GM10266 (cell line): ENCODE measurements at regions not wholly inside any gene's neighbourhood (a gene's known extent, or its start where the extent isn't known, plus 50 kb on each side); places are given as distances from the start of the nearest gene placed in this dataset.

Experiments used
- DNase-seq: peaks from one replicate; pipeline ENCODE4 v3.0.0; 2012; ENCODE audit errors: extremely low spot score
- CTCF ChIP-seq: IDR thresholded peaks from 2 replicates; pipeline ENCODE4 v1.5.1; 2012; ENCODE audit warnings: mild to moderate bottlenecking, low read depth; ENCODE audit not compliant: control insufficient read depth, insufficient read depth; ENCODE audit errors: missing control alignments

GRCh38 chr6:144695858-144696533, 410.9 kb downstream of the UTRN start:
- TF ChIP-seq CTCF = no peak
- no peak for DNase-seq

- TF ChIP-seq CTCF = no peak
Measured at GRCh38 chr6:144696610-144697368, 411.7 kb downstream of the UTRN start.

GRCh38 chr6:144697369-144697760, 412.2 kb downstream of the UTRN start:
- no peak for TF ChIP-seq CTCF
- DNase-seq = no peak

More at GRCh38 chr6:144696610-144697368, 411.7 kb downstream of the UTRN start:
- DNase-seq = no peak

- TF ChIP-seq CTCF = no peak
- DNase-seq = no peak
Measured at GRCh38 chr6:144697801-144698200, 412.7 kb downstream of the UTRN start.

- no peak for DNase-seq
- no peak for TF ChIP-seq CTCF
Measured at GRCh38 chr6:144702781-144703180, 417.6 kb downstream of the UTRN start.

- no peak for DNase-seq
Measured at GRCh38 chr6:144710207-144710606, 425.1 kb downstream of the UTRN start.

More at GRCh38 chr6:144710207-144710606, 425.1 kb downstream of the UTRN start:
- TF ChIP-seq CTCF = no peak
